ENCODE measurements at regions not wholly inside any gene's neighbourhood (a gene's known extent, or its start where the extent isn't known, plus 50 kb on each side); places are given as distances from the start of the nearest gene placed in this dataset.

DNA sequence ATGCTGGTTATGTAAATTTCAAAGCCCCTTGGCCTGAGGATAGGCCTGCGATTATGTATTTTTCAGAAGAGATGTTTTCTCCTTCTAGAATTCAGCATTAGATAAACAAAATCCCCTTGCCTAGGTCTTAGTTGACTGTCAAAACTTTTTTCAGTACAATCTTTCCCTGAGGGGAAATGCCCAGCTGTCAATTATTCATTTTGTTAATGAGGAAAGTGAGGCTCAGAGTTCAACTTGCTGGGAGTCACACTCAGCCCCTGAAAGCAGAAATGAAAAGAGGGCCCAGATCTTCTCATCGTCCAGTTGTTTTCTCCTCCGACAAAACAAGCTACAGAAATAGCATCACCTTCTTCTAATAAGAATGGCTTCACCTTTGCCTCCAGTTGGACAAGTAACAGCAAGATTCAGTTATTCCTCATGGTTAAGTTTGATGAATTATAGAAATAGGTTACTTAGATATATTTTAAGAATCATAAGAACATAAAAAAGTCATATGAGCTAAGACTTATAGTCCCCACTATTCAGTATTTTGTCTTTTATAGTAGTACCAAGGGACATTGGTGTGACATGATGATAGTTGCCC, 627.1 kb upstream of the WWC1 start:
- H3K9me3 ChIP-seq (ENCODE audit: control insufficient read depth in 4 of 4, low read length in 3 of 4): no peaks in the 10 kb centered on the region
- H3K4me3 ChIP-seq (ENCODE audit: low read depth in 1 of 3, low read length in 3 of 3): no peak overlapping the region
- H3K36me3 ChIP-seq (ENCODE audit: control insufficient read depth in 4 of 4, insufficient read depth in 3 of 4, low read depth in 1 of 4, low read length in 3 of 4): no peaks in the 10 kb centered on the region
- H3K9ac ChIP-seq (ENCODE audit: low read depth in 1 of 2, low read length in 2 of 2): no peak overlapping the region
- H3K27me3 ChIP-seq (ENCODE audit: control insufficient read depth in 4 of 4, insufficient read depth in 4 of 4, low read length in 3 of 4): no peaks in the 10 kb centered on the region
- no peak overlapping the region for H3K27ac ChIP-seq (ENCODE audit: low read depth in 1 of 2, low read length in 2 of 2)
- H3K4me1 ChIP-seq (ENCODE audit: control insufficient read depth in 4 of 4, insufficient read depth in 4 of 4, low read length in 3 of 4): no peaks in the 10 kb centered on the region
- whole genome bisulfite sequencing: 85% methylated on average over 3 of the region's 3 CpGs
- TF ChIP-seq, protein P1, sequence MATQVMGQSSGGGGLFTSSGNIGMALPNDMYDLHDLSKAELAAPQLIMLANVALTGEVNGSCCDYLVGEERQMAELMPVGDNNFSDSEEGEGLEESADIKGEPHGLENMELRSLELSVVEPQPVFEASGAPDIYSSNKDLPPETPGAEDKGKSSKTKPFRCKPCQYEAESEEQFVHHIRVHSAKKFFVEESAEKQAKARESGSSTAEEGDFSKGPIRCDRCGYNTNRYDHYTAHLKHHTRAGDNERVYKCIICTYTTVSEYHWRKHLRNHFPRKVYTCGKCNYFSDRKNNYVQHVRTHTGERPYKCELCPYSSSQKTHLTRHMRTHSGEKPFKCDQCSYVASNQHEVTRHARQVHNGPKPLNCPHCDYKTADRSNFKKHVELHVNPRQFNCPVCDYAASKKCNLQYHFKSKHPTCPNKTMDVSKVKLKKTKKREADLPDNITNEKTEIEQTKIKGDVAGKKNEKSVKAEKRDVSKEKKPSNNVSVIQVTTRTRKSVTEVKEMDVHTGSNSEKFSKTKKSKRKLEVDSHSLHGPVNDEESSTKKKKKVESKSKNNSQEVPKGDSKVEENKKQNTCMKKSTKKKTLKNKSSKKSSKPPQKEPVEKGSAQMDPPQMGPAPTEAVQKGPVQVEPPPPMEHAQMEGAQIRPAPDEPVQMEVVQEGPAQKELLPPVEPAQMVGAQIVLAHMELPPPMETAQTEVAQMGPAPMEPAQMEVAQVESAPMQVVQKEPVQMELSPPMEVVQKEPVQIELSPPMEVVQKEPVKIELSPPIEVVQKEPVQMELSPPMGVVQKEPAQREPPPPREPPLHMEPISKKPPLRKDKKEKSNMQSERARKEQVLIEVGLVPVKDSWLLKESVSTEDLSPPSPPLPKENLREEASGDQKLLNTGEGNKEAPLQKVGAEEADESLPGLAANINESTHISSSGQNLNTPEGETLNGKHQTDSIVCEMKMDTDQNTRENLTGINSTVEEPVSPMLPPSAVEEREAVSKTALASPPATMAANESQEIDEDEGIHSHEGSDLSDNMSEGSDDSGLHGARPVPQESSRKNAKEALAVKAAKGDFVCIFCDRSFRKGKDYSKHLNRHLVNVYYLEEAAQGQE (IDR thresholded peaks at IDR 0.05): no peak
- DNase-seq (ENCODE audit: low spot score): no peak

DNA sequence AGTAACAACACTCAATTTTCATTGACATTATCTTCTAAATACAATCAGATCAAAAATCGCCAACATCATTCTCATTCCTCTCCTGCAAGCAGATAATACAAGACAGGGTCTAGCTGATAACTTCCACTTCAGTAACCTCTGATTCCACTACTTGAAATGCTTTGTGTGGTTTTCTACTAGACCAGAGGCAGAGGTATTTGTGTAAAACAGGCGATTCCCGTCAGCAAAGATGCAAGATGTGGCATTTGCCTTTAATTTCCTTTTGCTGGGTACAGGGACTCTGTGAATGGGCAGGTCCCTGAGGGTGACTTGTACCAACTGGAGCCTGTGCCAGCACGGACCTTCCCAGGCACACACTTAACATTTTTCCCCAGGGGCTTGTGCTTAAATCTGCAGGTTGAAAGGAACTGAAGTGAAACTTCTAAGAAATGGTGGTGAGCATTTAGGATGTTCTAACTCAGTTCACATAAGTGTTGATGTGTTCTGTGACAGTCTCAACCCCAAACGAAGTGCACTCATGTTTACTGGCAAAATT, 625.5 kb upstream of the WWC1 start:
- H3K4me1 ChIP-seq (ENCODE audit: control insufficient read depth in 4 of 4, insufficient read depth in 4 of 4, low read length in 3 of 4): no peaks in the 10 kb centered on the region
- H3K9me3 ChIP-seq (ENCODE audit: control insufficient read depth in 4 of 4, low read length in 3 of 4): no peaks in the 10 kb centered on the region
- no peak overlapping the region for H3K4me3 ChIP-seq (ENCODE audit: low read depth in 1 of 3, low read length in 3 of 3)
- TF ChIP-seq, protein P2, sequence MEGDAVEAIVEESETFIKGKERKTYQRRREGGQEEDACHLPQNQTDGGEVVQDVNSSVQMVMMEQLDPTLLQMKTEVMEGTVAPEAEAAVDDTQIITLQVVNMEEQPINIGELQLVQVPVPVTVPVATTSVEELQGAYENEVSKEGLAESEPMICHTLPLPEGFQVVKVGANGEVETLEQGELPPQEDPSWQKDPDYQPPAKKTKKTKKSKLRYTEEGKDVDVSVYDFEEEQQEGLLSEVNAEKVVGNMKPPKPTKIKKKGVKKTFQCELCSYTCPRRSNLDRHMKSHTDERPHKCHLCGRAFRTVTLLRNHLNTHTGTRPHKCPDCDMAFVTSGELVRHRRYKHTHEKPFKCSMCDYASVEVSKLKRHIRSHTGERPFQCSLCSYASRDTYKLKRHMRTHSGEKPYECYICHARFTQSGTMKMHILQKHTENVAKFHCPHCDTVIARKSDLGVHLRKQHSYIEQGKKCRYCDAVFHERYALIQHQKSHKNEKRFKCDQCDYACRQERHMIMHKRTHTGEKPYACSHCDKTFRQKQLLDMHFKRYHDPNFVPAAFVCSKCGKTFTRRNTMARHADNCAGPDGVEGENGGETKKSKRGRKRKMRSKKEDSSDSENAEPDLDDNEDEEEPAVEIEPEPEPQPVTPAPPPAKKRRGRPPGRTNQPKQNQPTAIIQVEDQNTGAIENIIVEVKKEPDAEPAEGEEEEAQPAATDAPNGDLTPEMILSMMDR (IDR thresholded peaks at IDR 0.05; ENCODE audit: low read depth, low read length, missing input control): no peak
- TF ChIP-seq HNF4A (conservative IDR thresholded peaks at IDR 0.05) (no peak), RXRA (IDR thresholded peaks at IDR 0.05) (no peak), FOXA2 (IDR thresholded peaks at IDR 0.05) (no peak), SP1 (IDR thresholded peaks at IDR 0.05) (no peak)
- TF ChIP-seq, protein P3, sequence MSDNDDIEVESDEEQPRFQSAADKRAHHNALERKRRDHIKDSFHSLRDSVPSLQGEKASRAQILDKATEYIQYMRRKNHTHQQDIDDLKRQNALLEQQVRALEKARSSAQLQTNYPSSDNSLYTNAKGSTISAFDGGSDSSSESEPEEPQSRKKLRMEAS (IDR thresholded peaks at IDR 0.05): no peak
- H3K36me3 ChIP-seq (ENCODE audit: control insufficient read depth in 4 of 4, insufficient read depth in 3 of 4, low read depth in 1 of 4, low read length in 3 of 4): no peaks in the 10 kb centered on the region
- H3K27me3 ChIP-seq (ENCODE audit: control insufficient read depth in 4 of 4, insufficient read depth in 4 of 4, low read length in 3 of 4): no peaks in the 10 kb centered on the region
- 53% methylated on average over 5 of the region's 5 CpGs for WGBS
- H3K27ac ChIP-seq (ENCODE audit: low read depth in 1 of 2, low read length in 2 of 2): no peak overlapping the region
- no peak overlapping the region for H3K9ac ChIP-seq (ENCODE audit: low read depth in 1 of 2, low read length in 2 of 2)
- no peak for DNase-seq (ENCODE audit: low spot score)

DNA sequence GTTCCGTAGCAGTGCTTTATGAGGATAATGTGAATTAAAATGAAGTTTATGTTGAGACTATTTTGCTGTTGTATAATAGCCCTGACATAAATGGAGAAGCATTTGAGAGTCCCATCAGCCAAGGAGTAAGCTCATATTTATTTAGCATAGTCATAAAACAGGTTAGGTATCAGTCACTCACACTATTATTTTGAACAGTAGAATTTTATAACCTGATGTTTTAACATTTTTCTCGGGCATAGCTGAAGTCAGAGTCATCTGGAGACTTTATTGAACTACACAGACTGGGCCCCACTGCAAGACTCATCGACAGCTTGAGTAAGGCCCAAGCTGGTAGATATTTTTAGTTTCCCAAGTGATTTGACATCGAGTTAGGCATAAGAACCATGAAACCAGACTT, 620.3 kb upstream of the WWC1 start:
- no peak overlapping the region for H3K27ac ChIP-seq (ENCODE audit: low read depth in 1 of 2, low read length in 2 of 2)
- H3K27me3 ChIP-seq (ENCODE audit: control insufficient read depth in 4 of 4, insufficient read depth in 4 of 4, low read length in 3 of 4): no peaks in the 10 kb centered on the region
- no peaks in the 10 kb centered on the region for H3K9me3 ChIP-seq (ENCODE audit: control insufficient read depth in 4 of 4, low read length in 3 of 4)
- no peak for DNase-seq (ENCODE audit: low spot score)
- no peaks in the 10 kb centered on the region for H3K4me1 ChIP-seq (ENCODE audit: control insufficient read depth in 4 of 4, insufficient read depth in 4 of 4, low read length in 3 of 4)
- WGBS: 73% methylated on average over 4 of the region's 4 CpGs
- no peak overlapping the region for H3K9ac ChIP-seq (ENCODE audit: low read depth in 1 of 2, low read length in 2 of 2)
- no peak overlapping the region for H3K4me3 ChIP-seq (ENCODE audit: low read depth in 1 of 3, low read length in 3 of 3)
- no peaks in the 10 kb centered on the region for H3K36me3 ChIP-seq (ENCODE audit: control insufficient read depth in 4 of 4, insufficient read depth in 3 of 4, low read depth in 1 of 4, low read length in 3 of 4)
- TF ChIP-seq SP1 (IDR thresholded peaks at IDR 0.05) (no peak), HNF4A (conservative IDR thresholded peaks at IDR 0.05) (no peak), GABPA (IDR thresholded peaks at IDR 0.05 in 1 of 2, conservative IDR thresholded peaks at IDR 0.05 in 1 of 2) (no peak), FOXA1 (IDR thresholded peaks at IDR 0.05) (no peak), EGR1 (IDR thresholded peaks at IDR 0.05; ENCODE audit: low read depth in 2 of 2) (no peak), NR2F2 (IDR thresholded peaks at IDR 0.05) (no peak)
- TF ChIP-seq, protein P4, sequence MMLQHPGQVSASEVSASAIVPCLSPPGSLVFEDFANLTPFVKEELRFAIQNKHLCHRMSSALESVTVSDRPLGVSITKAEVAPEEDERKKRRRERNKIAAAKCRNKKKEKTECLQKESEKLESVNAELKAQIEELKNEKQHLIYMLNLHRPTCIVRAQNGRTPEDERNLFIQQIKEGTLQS (IDR thresholded peaks at IDR 0.05): no peak
- TF ChIP-seq, protein P5, sequence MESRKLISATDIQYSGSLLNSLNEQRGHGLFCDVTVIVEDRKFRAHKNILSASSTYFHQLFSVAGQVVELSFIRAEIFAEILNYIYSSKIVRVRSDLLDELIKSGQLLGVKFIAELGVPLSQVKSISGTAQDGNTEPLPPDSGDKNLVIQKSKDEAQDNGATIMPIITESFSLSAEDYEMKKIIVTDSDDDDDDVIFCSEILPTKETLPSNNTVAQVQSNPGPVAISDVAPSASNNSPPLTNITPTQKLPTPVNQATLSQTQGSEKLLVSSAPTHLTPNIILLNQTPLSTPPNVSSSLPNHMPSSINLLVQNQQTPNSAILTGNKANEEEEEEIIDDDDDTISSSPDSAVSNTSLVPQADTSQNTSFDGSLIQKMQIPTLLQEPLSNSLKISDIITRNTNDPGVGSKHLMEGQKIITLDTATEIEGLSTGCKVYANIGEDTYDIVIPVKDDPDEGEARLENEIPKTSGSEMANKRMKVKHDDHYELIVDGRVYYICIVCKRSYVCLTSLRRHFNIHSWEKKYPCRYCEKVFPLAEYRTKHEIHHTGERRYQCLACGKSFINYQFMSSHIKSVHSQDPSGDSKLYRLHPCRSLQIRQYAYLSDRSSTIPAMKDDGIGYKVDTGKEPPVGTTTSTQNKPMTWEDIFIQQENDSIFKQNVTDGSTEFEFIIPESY (IDR thresholded peaks at IDR 0.05): no peak
- TF ChIP-seq, protein P3 (IDR thresholded peaks at IDR 0.05): no peak
- TF ChIP-seq, protein P2 (IDR thresholded peaks at IDR 0.05; ENCODE audit: low read depth, low read length, missing input control): no peak

Data from liver (tissue), 8 donors.